NCI-H1092 (cell line): ENCODE measurements at regions not wholly inside any gene's neighbourhood (a gene's known extent, or its start where the extent isn't known, plus 50 kb on each side); places are given as distances from the start of the nearest gene placed in this dataset.

Experiments used
- DNase-seq: peaks from one replicate; lab custom pipeline; 2025; lab: John Stamatoyannopoulos, UW

GRCh38 chr3:29185706-29186105, 95.2 kb upstream of the RBMS3 start:
- DNase-seq, result no peak

- DNase-seq, result no peak
These were observed 94.7 kb upstream of the RBMS3 start for GRCh38 chr3:29186131-29186599.

DNA sequence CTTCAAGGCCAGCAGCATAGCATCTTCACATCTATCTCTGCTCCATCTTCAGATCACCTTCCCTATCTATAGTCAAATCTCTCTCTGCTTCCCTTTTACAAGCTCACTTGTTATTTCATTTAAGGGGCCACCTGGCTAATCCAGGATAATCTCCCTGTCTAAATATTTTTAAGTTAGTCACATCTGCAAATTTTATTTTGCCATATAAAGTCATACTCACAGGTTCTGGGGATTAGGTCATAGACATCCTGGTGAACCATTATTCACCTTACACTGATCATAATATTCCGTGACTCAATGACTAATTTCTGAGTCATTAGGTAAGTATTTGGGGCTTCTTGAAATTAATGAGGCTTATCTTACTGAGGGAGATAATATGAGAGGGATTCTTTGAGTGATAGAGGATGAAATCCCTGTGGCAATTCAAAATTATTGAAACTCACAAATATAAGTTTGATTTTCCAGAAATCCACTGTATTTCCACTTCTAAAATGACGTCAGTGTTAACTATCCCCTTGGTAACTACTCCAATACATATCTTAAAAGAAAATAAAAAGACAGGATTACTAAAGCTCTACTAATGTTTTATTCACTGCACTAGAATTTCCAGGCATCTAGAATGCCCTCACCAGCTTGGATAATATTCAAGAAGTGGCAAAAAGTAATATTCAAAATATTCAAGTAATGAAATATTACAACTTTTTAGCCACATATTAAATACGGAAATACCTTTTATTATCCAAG, 93.7 kb upstream of the RBMS3 start:
- DNase-seq, result no peak

DNA sequence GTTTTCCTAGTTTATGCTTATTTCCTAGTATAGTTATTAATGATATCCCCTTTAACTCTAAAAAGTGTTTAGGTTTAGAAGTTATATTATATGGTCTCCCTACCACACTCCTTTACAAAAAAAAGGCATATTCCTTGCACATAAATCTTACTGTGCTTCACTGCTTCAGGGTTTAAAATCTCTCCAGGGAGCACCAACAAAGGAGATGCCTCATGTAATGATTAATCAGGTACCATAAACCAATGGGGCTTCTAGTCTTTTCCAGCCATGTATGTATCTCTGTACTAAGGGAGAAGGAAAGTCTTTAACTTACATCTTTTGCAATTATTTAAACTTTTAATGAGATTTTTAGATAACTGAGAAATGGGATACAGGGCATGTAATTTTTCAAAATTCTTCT, 91.5 kb upstream of the RBMS3 start:
- DNase-seq, result no peak

DNA sequence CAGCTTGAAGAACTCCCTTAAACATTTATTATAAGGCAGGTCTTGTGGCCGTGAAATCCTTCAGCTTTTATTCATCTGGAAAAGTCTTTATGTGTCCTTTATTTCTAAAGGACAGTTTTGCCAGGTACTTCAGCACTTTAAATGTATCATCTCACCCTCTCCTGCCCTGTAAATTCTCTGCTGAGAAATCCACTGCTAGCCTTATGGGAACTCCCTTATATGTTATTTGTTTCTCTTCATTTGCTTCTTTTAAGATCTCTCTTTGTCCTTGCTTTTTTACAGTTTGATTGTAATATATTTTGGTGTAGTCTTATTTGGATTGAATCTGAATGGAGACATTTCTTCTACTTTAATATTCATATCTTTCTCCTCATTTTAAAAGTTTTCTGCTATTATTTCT, 86.7 kb upstream of the RBMS3 start:
- DNase-seq, result no peak

DNA sequence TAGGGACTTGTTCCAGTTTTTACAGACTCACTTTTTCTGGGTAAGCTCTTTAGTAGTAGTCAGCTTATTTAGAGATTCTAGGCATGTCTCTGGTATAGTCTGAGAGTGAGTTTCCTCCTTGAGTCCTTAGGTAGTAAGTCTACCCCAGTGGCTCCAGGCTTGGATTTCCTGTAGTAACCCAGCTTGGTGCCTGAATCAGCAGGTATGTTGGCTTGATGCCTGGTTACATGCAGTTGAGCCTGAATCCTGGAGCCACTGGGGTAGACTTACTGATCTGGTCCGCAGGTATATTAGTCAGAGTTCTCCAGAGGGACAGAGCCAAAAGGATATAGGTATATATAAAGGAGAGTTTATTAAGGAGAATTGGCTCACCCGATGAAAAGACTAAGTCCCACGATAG, 85.8 kb upstream of the RBMS3 start:
- DNase-seq, result no peak

GRCh38 chr3:29201604-29202003, 79.3 kb upstream of the RBMS3 start:
- DNase-seq, result peak; percentile 48

DNA sequence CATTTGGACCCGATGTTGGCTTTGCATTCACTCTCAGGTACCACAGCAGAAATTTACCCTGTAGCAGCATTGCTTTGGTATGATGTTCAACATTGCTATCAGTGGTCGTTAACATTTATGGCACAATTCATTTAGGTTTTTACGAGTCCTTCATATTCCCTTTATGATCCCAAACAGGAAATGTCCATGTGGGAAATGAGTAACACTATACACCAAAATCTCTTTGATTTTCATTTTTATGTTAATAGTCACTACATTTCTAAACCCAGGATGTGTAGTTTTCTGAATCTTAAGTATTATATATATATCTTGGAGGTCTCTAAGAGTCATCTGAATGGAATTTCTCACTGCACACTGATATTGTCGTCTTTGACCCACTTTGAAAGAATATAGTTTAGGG, 78.5 kb upstream of the RBMS3 start:
- DNase-seq, result no peak

DNA sequence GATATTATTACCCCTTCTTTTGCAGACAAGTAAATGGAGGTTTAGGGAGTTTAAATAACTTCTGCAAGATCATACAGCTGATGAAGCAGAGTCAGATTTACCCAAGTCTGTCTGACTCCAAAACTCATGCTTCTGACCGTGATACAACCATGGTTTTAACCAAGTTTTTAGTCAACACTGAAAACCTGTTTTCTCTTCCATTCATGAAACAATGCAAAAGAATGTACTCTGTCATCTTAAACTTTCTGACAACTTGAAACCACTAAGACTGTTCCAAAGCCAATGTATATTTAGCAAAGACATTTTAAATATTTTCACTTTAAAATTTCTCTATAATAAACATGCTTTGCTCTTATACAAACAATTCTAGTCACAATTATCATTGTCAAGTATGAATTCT, 77.0 kb upstream of the RBMS3 start:
- DNase-seq, result no peak

DNA sequence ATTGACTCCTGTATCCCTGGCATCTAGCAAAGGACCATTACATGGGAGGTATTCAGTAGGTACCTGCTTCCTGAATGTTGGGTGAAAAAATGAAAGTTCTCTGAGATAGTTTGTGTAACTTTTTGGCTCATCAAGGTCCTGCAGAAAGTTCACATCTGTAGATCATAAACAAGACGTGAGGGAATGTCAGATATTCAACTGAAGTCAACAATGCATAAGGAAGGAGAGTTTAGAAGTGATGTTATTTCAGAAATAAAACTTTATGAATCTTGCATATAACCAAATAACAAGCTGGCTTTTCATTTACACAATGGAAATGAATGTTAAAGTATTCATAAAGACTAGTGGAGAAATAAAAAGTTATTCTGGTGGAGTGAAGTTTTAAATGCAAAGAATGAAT, 73.4 kb upstream of the RBMS3 start:
- no peak for DNase-seq

- no peak for DNase-seq
These were observed 68.0 kb upstream of the RBMS3 start for GRCh38 chr3:29212789-29213433.

DNA sequence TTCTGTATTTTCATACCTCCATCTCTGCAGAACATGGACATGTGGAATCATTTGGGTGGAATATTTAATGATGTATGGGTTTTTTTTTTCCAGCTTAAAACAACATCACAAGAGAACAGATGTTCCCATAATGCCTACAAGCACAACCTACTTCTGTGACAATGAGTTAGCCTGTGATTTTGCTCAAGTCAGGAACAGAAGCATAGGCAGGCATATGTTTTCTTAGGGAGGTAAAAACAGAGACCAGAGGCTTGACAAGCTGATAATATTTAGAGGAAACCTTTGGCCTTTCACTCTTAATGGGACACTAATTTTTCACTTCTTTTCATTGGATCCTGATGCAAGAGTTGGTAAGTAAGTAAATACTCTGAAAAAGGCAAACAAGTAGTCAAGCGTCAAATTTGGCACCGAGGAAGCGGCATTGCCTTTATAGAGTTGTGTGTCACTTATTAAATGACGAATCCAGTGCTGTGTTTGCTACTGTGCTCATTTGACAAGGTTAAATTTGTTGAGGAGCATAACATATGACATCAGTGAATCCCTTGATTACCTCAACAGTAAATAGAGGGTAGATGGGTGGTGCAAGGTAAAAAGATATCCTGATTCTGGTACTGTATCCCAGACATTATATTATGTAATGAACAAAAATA, 66.7 kb upstream of the RBMS3 start:
- DNase-seq, result no peak

DNA sequence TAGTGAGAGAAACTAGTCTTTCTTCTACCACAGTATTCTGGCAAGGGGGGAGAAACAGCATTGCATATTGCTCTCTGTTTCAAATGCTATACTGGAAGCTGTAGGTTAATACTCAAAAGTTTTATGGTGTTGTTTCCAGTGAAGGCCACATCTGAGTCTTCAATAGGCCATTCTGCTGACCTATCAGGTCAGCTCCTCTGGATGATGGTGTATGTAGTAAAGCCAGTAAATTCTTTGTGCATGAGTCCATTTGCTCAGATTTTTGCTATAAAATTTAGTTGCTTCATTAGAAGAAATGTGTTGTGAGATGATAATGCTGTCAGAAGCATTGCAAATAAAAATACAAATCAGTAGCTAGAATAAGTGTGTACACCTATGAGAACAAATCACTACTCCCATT, 64.9 kb upstream of the RBMS3 start:
- DNase-seq, result no peak

DNA sequence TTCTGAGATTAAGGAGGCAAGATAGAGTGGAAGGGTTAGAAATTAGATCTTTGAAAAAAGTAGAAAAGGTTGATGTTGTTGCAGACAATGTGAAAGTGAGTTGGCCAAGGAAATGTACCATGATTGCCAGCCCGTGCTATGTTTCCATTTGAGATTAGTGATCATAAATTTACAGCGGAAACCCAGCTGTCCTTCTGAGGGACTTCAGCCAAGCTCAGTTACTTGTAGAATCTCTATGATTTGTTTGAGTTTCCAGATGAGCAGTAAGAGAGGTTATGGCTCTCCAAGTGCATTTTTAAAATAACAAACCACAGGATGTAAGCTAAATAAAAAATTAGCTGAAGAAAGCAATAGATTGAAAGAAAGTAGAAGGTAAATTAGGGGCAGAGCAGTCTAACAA, 54.2 kb upstream of the RBMS3 start:
- no peak for DNase-seq

- DNase-seq, result no peak
These were observed 53.6 kb upstream of the RBMS3 start for GRCh38 chr3:29227307-29227706.
